AG09319 (cell line): ENCODE measurements at regions not wholly inside any gene's neighbourhood (a gene's known extent, or its start where the extent isn't known, plus 50 kb on each side); places are given as distances from the start of the nearest gene placed in this dataset.

ENCODE experiments used
- DNase-seq: peaks from one replicate; pipeline ENCODE4 v3.0.0-alpha.2; 2010; ENCODE audit warnings: low read depth; ENCODE audit errors: extremely low read depth
- TF ChIP-seq, protein P1 (sequence below): IDR thresholded peaks from 2 replicates; pipeline ENCODE4 v1.5.1; 2011; ENCODE audit warnings: low read depth, mild to moderate bottlenecking, inconsistent platforms, low read length, moderate library complexity

GRCh38 chr5:29949301-29949872 is 1244.1 kb upstream of the CDH6 start:
- DNase-seq, result no peak
- TF ChIP-seq, protein P1, sequence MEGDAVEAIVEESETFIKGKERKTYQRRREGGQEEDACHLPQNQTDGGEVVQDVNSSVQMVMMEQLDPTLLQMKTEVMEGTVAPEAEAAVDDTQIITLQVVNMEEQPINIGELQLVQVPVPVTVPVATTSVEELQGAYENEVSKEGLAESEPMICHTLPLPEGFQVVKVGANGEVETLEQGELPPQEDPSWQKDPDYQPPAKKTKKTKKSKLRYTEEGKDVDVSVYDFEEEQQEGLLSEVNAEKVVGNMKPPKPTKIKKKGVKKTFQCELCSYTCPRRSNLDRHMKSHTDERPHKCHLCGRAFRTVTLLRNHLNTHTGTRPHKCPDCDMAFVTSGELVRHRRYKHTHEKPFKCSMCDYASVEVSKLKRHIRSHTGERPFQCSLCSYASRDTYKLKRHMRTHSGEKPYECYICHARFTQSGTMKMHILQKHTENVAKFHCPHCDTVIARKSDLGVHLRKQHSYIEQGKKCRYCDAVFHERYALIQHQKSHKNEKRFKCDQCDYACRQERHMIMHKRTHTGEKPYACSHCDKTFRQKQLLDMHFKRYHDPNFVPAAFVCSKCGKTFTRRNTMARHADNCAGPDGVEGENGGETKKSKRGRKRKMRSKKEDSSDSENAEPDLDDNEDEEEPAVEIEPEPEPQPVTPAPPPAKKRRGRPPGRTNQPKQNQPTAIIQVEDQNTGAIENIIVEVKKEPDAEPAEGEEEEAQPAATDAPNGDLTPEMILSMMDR, result no peak

- TF ChIP-seq, protein P1, result no peak
- DNase-seq, result no peak
These were observed 1249.2 kb upstream of the CDH6 start for GRCh38 chr5:29944327-29944726.

GRCh38 chr5:29942089-29942488 is 1251.4 kb upstream of the CDH6 start:
- DNase-seq, result no peak
- TF ChIP-seq, protein P1, result no peak

DNA sequence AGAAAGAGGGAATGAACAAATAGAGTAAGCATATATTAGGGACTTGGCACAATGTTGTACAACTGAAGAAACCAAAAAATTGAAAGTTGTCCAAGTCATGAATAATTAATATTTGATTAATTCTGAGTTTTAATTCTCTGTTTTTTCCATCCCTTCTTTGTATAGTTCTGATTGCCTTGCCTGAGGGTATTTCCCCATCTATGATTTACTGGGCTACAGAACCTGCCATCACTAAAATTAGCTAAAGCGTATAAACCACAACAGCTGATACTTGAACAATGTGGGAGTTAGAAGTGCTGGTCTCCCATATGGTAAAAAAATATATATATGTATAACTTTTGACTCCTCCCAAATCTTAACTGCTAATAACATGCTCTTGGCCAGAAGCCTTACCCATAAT is 1253.5 kb upstream of the CDH6 start:
- TF ChIP-seq, protein P1, result no peak
- no peak for DNase-seq

- DNase-seq, result no peak
- TF ChIP-seq, protein P1, result no peak
These were observed 1258.1 kb upstream of the CDH6 start for GRCh38 chr5:29935371-29935770.

DNA sequence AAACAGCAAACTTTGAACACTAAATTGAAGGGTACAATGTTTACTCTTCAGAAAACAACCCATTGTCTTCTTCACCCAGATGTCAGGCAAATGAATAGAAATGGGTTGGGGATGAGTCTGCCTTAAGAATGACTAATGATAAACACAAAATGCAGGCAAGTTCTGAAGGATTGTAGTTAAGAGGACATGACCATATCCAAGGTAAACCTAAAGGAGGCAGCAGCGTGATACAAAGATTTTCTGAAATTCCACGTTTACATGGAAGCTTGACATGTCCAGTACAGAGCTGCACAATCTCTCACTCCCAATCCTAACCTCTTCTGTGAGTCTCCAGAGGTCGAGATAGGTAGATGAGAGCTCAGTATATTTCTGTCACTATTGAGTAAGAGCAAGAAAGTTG is 1263.2 kb upstream of the CDH6 start:
- TF ChIP-seq, protein P1, result no peak
- DNase-seq, result no peak

- TF ChIP-seq, protein P1, result no peak
- no peak for DNase-seq
These were observed 1269.4 kb upstream of the CDH6 start for GRCh38 chr5:29924107-29924506.
